K562 (cell line): ENCODE measurements at regions not wholly inside any gene's neighbourhood (a gene's known extent, or its start where the extent isn't known, plus 50 kb on each side); places are given as distances from the start of the nearest gene placed in this dataset.

Experiments
- ATAC-seq: fragments of 200-7000 bp; cut with Tn5 transposase; 3 replicates; pipeline ENCODE4 v1.9.1; 2020; ENCODE audit warnings: moderate library complexity
- BruUV-seq: library from RNA; stranded (reverse); fragments of 400-500 nt; replicated peaks from 2 replicates; lab custom pipeline; 2021; lab: Mats Ljungman, UMichigan
- CTCF ChIA-PET: fragments of 300-600 bp; formaldehyde crosslinking; extraction: SDS; loops from one replicate; lab custom pipeline; 2021; ENCODE audit warnings: low intra/inter-chr PET ratio; lab: Yijun Ruan, JAX
- POLR2A ChIA-PET: fragments of 300-600, 350-650 bp; sonication (Branson Sonifier 250); formaldehyde crosslinking; extraction: SDS; loops from one replicate; lab custom pipeline; 2021; ENCODE audit warnings: antibody characterized with exemption, inconsistent platforms; lab: Yijun Ruan, JAX
- DNase-seq, 4 experiments: peaks; one replicate each; pipeline versions ENCODE4 v3.0.0 to v3.0.0-alpha.2; 2011 to 2018; ENCODE audit warnings: low spot score in 3 of 4, mixed read lengths in 3 of 4; ENCODE audit errors: extremely low read depth in 1 of 4
- FAIRE-seq: peaks from 2 replicates; lab custom pipeline; 2011; peaks lifted over from hg19 to GRCh38; lab: Jason Lieb, UNC
- H2AFZ ChIP-seq: 2 replicates; pipeline ENCODE4 v1.6.0; 2011; ENCODE audit warnings: low read depth, low read length, control low read depth, inconsistent platforms
- H3K27ac ChIP-seq: fragments of 200-600 bp; 3 replicates; pipeline ENCODE4 v1.8.0; 2011; ENCODE audit warnings: low read depth, mild to moderate bottlenecking, control low read depth, inconsistent platforms, low read length, moderate library complexity, mixed read lengths; ENCODE audit errors: extremely low read depth
- H3K27me3 ChIP-seq, 2 experiments: fragments of 300-600 bp in 1 of 2; 2 replicates in 1 of 2; 3 replicates in 1 of 2; pipeline versions ENCODE4 v1.6.0 to v1.8.0; 2011; ENCODE audit warnings: inconsistent platforms in 2 of 2, low read length in 2 of 2, mild to moderate bottlenecking in 1 of 2, mixed read lengths in 1 of 2, moderate library complexity in 1 of 2; ENCODE audit not compliant: control insufficient read depth in 2 of 2, insufficient read depth in 2 of 2
- H3K36me3 ChIP-seq: fragments of 300-600 bp; 3 replicates; pipeline ENCODE4 v1.8.0; 2011; ENCODE audit warnings: mild to moderate bottlenecking, low read length, inconsistent platforms; ENCODE audit not compliant: control insufficient read depth, insufficient read depth
- H3K4me1 ChIP-seq, 2 experiments: fragments of 200-600 bp in 1 of 2; replicated peaks in 1 of 2; 2 replicates in 1 of 2; 3 replicates in 1 of 2; pipeline versions ENCODE4 v1.5.1 to v1.8.0; 2011; ENCODE audit warnings: inconsistent platforms in 2 of 2, low read length in 2 of 2, mild to moderate bottlenecking in 1 of 2, mixed read lengths in 1 of 2, moderate library complexity in 1 of 2; ENCODE audit not compliant: control insufficient read depth in 2 of 2, insufficient read depth in 2 of 2
- H3K4me2 ChIP-seq: 2 replicates; pipeline ENCODE4 v1.6.1; 2011; ENCODE audit warnings: low read length, control low read depth, inconsistent platforms, mixed read lengths; ENCODE audit not compliant: insufficient read depth
- H3K4me3 ChIP-seq: fragments of 200-600 bp; sonication (generic), shearing (Covaris generic); 2 replicates; pipeline ENCODE4 v1.5.1; 2016; ENCODE audit warnings: control low read depth, inconsistent platforms
- H3K79me2 ChIP-seq: fragments of 200-600 bp; 3 replicates; pipeline ENCODE4 v1.8.0; 2011; ENCODE audit warnings: low read length, inconsistent platforms; ENCODE audit not compliant: control insufficient read depth, insufficient read depth
- H3K9ac ChIP-seq, 2 experiments: 2 replicates each; pipeline versions ENCODE4 v1.6.0 to v1.6.1; 2011; ENCODE audit warnings: low read depth in 2 of 2, low read length in 2 of 2, control low read depth in 1 of 2, inconsistent platforms in 1 of 2, mild to moderate bottlenecking in 1 of 2, mixed read lengths in 1 of 2; ENCODE audit not compliant: insufficient read depth in 1 of 2
- H3K9me1 ChIP-seq: one replicate; pipeline ENCODE4 v1.6.0; 2011; ENCODE audit warnings: inconsistent platforms, mild to moderate bottlenecking, low read length, moderate library complexity; ENCODE audit not compliant: control insufficient read depth, insufficient read depth
- H3K9me3 ChIP-seq: replicated peaks from 2 replicates; pipeline ENCODE4 v1.5.1; 2011; ENCODE audit warnings: low read depth, low read length, inconsistent platforms; ENCODE audit not compliant: control insufficient read depth, insufficient read depth
- H4K20me1 ChIP-seq: replicated peaks from 2 replicates; pipeline ENCODE4 v1.6.1; 2011; ENCODE audit warnings: low read length, inconsistent platforms, mixed read lengths; ENCODE audit not compliant: control insufficient read depth, insufficient read depth
- HMG20A ChIP-seq: fragments of 450-650 bp; formaldehyde crosslinking; conservative IDR thresholded peaks from 2 replicates; pipeline ENCODE4 v1.4.0; 2020; ENCODE audit warnings: mild to moderate bottlenecking, mixed read lengths
- MAFG ChIP-seq: fragments of 450-650 bp; conservative IDR thresholded peaks from 2 replicates; pipeline ENCODE4 v1.6.1; 2016; ENCODE audit warnings: missing genetic modification characterization, missing compliant biosample characterization
- POLR2G ChIP-seq: fragments of 200-400 bp; formaldehyde crosslinking; IDR thresholded peaks from 2 replicates; pipeline ENCODE4 v1.6.1; 2017; ENCODE audit warnings: low read depth, mild to moderate bottlenecking, antibody characterized with exemption, low read length, moderate library complexity
- POU5F1 ChIP-seq: fragments of 150-350 bp; IDR thresholded peaks from 2 replicates; pipeline ENCODE4 v1.6.1; 2014; ENCODE audit warnings: borderline replicate concordance, low read length, low read depth, mild to moderate bottlenecking; ENCODE audit not compliant: partially characterized antibody
- SIN3B ChIP-seq: fragments of 450-650 bp; IDR thresholded peaks from 2 replicates; pipeline ENCODE4 v1.6.1; 2017; ENCODE audit warnings: low read depth, mild to moderate bottlenecking, moderate library complexity
- SRF ChIP-seq, 2 experiments: fragments of 250-450, 450-650 bp in 1 of 2; sonication (Bioruptor Pico) in 1 of 2; sonication (generic) in 1 of 2; formaldehyde crosslinking; IDR thresholded peaks; 2 replicates each; pipeline versions ENCODE4 v1.5.0 to v1.5.1; 2020 to 2022; ENCODE audit warnings: mild to moderate bottlenecking in 1 of 2, missing genetic modification reagents in 1 of 2
- ZC3H4 ChIP-seq: sonication (generic); formaldehyde crosslinking; IDR thresholded peaks from 2 replicates; pipeline ENCODE4 v1.9.0; 2021; ENCODE audit warnings: missing genetic modification reagents, borderline replicate concordance
- WGBS: fragments of 100-300 bp; shearing (Covaris generic); methylation state at CpG from one replicate; pipeline ENCODE4 v1.1.6; 2016; ENCODE audit warnings: low coverage, mixed read lengths; ENCODE audit not compliant: insufficient coverage; ENCODE audit errors: missing lambda C conversion rate; 5-methylcytosine and 5-hydroxymethylcytosine counted together
- in situ Hi-C: fragments of 300-500 bp; cut with MboI; formaldehyde crosslinking; loops from 4 replicates; pipeline ENCODE4 v1.15.0; 2018; ENCODE audit warnings: inconsistent platforms, mixed read lengths
- intact Hi-C: fragments of 100-400 bp; cut with micrococcal nuclease; formaldehyde crosslinking; loops from 2 replicates; pipeline ENCODE4 v1.14.2; 2022
- TF ChIP-seq, protein P1 (sequence below): sonication (generic); formaldehyde crosslinking; IDR thresholded peaks from 2 replicates; pipeline ENCODE4 v1.8.0; 2023; ENCODE audit warnings: mild to moderate bottlenecking, missing genetic modification reagents
- TF ChIP-seq, protein P2 (sequence below), 2 experiments: fragments of 450-650 bp in 1 of 2; sonication (generic) in 1 of 2; formaldehyde crosslinking; conservative IDR thresholded peaks; 2 replicates each; pipeline versions ENCODE4 v1.4.0 to v1.8.1; 2020 to 2022; ENCODE audit warnings: mild to moderate bottlenecking in 1 of 2, missing genetic modification reagents in 1 of 2

DNA sequence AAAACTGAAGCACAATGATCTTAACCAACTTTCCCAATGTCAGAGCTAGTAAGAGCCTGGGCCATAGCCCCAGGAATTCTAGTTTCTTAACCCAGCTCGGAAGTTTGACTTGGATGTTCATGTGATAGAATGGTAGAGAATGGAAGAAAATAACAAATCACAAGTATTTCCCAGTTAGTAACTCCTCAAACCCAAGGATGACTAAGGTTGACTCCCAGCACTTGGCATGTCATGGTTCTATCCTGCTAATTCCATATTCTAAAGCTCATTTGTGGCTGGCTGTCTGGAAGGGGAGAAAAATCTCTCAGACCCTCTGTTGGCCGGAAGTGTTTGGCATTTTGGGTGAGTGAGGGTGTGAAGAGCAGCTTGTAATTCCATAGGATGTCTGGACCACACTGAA, 248.7 kb downstream of the RFPL4B start:
- Histone ChIP-seq H3K9me1 (no peaks in the 10 kb centered on the region), H2AFZ (no peak overlapping the region), H3K4me3 (no peak overlapping the region), H3K79me2 (no peaks in the 10 kb centered on the region), H3K4me1 (no peaks in the 10 kb centered on the region), H4K20me1 (no peaks in the 10 kb centered on the region), H3K9me3 (0 out of 2 replicates have a peak, but pooled peaks cover 1% of the 10 kb centered on the region), H3K27ac (no peak overlapping the region), H3K27me3 (no peaks in the 10 kb centered on the region), H3K4me2 (no peak overlapping the region), H3K36me3 (no peaks in the 10 kb centered on the region), H3K9ac (no peak overlapping the region)
- TF ChIP-seq POU5F1 (no peak), ZC3H4 (CRISPR knock-in tag) (no peak), POLR2G (no peak), HMG20A (CRISPR knock-in tag) (no peak), SRF (CRISPR knock-in tag; IDR thresholded peaks at IDR 0.05) (no peak), SIN3B (no peak), MAFG (tag) (no peak)
- TF ChIP-seq, protein P1, sequence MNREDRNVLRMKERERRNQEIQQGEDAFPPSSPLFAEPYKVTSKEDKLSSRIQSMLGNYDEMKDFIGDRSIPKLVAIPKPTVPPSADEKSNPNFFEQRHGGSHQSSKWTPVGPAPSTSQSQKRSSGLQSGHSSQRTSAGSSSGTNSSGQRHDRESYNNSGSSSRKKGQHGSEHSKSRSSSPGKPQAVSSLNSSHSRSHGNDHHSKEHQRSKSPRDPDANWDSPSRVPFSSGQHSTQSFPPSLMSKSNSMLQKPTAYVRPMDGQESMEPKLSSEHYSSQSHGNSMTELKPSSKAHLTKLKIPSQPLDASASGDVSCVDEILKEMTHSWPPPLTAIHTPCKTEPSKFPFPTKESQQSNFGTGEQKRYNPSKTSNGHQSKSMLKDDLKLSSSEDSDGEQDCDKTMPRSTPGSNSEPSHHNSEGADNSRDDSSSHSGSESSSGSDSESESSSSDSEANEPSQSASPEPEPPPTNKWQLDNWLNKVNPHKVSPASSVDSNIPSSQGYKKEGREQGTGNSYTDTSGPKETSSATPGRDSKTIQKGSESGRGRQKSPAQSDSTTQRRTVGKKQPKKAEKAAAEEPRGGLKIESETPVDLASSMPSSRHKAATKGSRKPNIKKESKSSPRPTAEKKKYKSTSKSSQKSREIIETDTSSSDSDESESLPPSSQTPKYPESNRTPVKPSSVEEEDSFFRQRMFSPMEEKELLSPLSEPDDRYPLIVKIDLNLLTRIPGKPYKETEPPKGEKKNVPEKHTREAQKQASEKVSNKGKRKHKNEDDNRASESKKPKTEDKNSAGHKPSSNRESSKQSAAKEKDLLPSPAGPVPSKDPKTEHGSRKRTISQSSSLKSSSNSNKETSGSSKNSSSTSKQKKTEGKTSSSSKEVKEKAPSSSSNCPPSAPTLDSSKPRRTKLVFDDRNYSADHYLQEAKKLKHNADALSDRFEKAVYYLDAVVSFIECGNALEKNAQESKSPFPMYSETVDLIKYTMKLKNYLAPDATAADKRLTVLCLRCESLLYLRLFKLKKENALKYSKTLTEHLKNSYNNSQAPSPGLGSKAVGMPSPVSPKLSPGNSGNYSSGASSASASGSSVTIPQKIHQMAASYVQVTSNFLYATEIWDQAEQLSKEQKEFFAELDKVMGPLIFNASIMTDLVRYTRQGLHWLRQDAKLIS (CRISPR knock-in tag), result no peak
- TF ChIP-seq, protein P2, sequence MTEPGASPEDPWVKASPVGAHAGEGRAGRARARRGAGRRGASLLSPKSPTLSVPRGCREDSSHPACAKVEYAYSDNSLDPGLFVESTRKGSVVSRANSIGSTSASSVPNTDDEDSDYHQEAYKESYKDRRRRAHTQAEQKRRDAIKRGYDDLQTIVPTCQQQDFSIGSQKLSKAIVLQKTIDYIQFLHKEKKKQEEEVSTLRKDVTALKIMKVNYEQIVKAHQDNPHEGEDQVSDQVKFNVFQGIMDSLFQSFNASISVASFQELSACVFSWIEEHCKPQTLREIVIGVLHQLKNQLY (CRISPR knock-in tag; conservative IDR thresholded peaks at IDR 0.05), result no peak
- in situ Hi-C loops (no loop called here), intact Hi-C loops (loop anchor here (10.0 kb wide), 1 partner anchor 261 kb away; no protein-coding TSS in a partner anchor)
- BruUV-seq, result no TSS peak
- no peak for FAIRE-seq
- WGBS, result 5% methylated on average over 2 of the region's 2 CpGs
- DNase-seq, result no peak
- ChIA-PET CTCF (no interaction called here), POLR2A (no interaction called here)
- no peak for ATAC-seq
